Thyroid gland (tissue), 4 donors: ENCODE measurements at regions not wholly inside any gene's neighbourhood (a gene's known extent, or its start where the extent isn't known, plus 50 kb on each side); places are given as distances from the start of the nearest gene placed in this dataset.

ENCODE experiments used
- CTCF ChIP-seq, 6 experiments: fragments of 200-600 bp in 3 of 6; fragments of 450-650 bp in 3 of 6; sonication (generic) in 3 of 6; IDR thresholded peaks; one replicate each; pipeline ENCODE4 v1.5.1; 2016 to 2019; ENCODE audit warnings: antibody characterized with exemption in 6 of 6, mild to moderate bottlenecking in 2 of 6, inconsistent platforms in 1 of 6, moderate library complexity in 1 of 6
- POLR2A ChIP-seq, 2 donors: fragments of 450-650 bp; IDR thresholded peaks; one replicate each; pipeline ENCODE4 v1.6.1; 2017; ENCODE audit warnings: antibody characterized with exemption in 2 of 2, mild to moderate bottlenecking in 2 of 2, moderate library complexity in 1 of 2

GRCh38 chr15:94053626-94054025 lies 177.7 kb upstream of the MCTP2 start:
- TF ChIP-seq POLR2A (IDR thresholded peaks at IDR 0.05) (no peak), CTCF (IDR thresholded peaks at IDR 0.05) (no peak)
